HG03066 (cell line): ENCODE measurements at regions not wholly inside any gene's neighbourhood (a gene's known extent, or its start where the extent isn't known, plus 50 kb on each side); places are given as distances from the start of the nearest gene placed in this dataset.

Experiments
- ATAC-seq: cut with Tn5 transposase; IDR thresholded peaks from one replicate; pipeline ENCODE4 v1.9.1; 2021; ENCODE audit warnings: low read depth; ENCODE audit not compliant: unreplicated experiment

DNA sequence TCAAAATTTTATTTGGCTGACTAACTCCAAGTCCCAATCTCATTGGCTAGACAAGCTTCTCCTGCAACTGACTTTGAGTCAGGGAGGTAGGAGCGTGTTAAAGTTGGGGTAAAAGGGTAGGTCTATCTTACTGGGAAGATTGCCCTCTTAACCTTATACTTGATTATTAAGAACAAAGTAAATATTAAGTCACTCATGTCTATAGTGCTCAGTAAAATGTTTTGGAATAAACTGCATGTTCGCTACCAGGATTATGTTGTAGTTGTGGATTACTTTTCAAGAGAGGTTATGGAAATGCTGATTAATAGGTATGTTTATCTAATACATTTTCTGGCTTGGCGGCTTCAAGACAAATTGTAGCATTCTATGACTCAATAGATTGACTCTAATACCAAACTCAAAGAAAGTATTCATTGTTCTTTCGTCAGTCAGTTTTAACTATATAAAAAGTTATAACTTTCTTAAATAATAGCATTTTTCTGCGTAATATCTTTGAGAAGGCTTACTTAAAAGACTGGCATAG, 539.1 kb downstream of the PSAT1 start:
- no peak for ATAC-seq

DNA sequence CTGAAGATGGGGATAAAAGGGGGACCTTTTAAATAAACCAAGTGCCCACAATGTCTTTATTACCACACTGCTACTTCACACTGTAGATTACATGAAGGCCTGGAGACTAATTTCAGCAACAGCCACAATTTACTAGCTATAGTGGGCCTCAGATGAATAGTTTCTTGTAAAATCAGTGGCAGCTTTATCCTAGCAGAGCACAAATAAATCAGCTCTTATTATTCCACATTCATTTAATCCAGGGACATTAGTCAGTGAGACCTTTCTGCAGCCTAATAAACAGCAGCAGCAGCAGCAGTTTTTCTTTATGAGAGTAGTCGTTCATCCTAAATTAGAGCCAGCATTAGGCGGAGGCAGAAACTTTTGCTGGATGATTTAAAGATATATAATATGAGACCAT, 542.3 kb downstream of the PSAT1 start:
- ATAC-seq = no peak

DNA sequence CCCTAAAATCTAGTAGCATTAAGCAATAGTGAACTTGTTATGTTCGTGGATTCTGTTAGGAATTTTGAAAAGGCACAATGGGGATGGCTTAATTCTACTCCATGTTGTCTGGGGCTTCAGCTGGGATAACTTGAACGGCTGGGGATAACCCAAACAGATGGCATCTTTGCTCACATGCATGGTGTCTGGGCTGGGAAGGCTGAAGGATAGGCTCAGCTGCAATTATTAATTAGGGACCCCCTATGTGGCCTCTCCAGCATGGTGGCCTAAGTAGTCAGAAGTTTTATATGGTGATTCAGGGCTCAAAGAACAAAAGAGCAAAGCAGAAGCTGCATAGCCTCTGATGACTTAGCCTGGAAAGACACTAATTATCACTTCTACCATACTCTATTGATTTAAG, 551.1 kb downstream of the PSAT1 start:
- ATAC-seq = no peak

DNA sequence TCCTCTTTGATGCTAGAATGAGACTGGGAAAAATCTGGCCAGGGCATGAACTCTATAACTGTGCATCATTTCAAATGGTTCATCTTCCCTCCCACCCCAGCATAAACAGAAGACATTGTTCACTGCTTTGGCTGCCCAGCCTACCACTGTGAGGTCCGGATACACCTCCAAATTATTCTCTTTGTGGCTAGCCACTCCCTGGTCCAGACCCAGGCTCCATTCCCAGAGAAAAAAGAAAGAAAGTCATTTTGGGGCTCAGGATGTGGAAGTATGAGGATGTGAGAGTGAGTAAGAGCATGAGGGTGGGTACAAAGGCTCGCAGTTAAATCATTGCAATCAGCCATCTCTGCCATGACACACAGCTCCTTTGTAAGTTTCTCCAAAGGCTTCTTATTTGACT, 559.2 kb downstream of the PSAT1 start:
- ATAC-seq = no peak

DNA sequence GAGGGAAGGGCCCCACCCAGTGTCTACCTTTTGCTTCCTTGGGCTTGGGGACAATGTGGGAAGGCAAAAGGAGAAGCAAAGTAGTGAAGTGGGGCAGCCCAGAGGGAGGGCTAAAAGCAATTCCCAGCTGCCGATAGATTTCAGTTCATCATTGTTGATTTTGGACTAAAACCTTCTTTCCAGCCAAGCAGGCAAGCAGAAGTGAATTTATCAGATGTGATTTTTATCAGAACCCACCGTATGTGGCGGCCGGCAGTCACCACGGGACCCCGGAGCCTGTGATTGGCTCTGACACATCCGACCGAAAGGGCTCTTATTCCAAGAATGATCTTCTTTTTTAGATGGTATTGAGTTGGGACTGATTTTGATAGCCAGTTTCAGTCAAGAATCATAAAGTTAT, 559.9 kb downstream of the PSAT1 start:
- no peak for ATAC-seq

DNA sequence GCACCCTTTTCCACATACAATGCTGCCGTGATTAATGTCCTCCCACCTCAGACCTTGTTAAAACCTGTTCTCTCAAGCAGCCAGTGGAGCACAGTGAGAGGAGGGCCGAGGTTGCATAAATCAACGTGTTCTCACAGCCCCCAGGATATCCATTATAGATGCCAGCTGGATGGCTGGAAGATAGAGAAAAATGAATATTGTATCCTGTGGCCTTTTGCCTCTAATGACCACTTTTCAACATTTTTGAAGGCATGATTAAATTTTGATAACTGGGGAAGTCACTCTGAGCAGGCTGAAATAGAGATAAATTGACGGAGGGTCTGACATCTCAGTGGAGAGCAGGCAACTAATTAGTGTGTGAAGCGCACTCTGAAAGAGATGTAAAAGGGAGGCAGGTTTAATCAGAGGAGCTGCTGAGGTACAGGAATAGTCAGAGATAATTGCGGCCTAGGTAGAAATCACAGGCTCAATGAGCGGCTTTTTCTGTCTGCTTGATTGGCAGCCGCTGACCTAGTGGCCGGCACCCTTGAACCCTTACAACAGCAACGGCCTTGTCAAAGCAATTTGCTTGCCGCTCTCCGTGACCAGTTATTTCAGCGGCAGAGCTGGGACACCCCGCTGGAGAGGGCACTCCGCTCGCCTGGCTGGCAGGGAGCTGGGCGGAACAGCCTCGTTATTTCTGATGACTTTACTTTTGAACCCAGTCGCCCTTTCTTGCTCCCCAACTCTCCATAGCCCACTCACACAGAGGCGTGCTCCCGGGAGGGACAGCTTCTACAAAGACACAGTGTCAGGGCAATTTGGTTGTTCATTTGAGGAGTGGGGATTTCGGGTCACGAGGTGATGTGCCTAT, 560.7 kb downstream of the PSAT1 start:
- no peak for ATAC-seq

DNA sequence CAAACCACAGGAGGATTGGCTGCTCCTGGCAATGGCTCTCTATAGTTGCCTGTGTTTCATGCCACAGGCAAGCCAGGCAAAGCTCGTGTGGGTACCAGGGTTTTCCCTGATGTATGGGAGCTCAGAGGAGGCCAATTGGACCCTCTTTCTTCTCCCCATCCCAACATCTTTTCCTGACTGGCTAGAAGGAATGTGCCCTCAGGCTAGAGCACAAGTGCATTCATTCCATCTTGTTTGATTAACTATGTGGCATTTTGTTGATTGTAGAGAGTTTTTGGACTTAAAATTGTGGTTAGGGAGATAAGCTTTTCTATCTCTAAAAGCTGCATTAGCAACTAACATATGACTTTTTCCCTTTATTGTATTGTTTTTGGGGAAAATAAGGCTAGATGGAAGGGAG, 561.3 kb downstream of the PSAT1 start:
- ATAC-seq = no peak

DNA sequence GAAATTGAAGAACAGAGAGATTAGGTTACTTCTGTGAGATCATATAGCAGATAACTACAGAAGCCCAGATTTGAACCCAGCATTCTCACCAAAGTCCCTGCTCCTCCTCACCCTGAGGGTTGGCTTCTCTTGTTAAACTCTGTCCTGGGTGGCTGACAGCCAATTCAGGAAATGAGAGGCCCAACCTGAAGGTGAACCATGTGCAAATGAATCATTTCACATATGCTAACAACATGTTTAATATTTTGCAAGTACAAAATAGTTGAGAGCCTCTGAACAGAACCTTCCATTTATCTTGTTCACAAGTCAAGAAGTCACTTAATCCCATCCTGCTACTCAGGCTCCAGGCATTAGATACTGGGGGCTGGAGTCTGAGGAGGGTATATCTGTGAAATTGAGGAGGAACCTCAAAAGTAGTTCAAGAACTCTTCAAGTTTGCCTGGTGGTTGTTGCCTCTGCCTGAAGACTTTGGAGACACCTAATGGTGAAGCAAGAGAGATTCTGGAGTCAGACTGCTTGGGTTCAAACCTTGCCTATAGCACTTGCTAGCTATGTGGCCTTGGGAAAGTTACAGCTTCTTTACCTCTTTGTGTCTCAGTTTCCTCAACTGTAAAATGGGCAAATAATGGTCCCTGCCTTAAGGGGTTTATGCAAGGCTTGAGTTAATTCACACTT, 564.0 kb downstream of the PSAT1 start:
- ATAC-seq = no peak

DNA sequence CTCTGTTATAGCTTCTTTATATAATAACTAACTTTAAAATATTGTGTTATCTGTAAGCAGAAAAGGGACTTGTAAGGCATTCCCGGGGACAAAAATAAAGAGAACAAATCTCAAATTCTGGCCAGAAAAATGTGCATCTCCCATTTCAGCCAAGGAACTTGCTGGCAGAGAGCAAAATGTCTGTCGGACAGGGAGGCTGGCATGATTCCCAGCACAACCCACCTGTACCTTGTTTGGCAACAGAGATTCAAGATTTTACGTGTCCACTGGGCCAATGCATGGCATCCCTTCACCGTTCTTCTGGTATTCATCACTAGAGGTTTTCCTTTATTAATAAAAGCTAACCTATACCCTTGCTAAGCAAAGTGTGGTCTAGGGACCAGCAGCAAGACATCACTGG, 566.6 kb downstream of the PSAT1 start:
- no peak for ATAC-seq

DNA sequence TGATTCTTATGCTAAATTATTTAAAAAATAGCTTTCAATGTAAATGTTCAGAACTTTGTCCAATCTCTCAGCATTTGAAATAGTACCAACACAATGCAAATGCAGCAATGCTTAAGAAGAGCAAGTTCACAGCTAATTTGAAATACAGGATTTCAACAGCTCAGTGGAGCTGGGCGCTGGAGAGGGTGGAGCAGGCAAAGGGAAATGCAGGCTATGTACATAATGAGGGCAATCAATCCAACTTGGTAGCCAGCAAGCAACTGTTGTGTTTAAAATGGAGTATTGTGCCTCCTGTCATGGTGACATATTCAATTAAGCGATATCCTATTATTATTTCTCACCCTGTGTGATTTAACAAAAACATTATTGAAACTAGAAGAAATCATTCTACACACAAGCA, 568.8 kb downstream of the PSAT1 start:
- ATAC-seq = no peak

DNA sequence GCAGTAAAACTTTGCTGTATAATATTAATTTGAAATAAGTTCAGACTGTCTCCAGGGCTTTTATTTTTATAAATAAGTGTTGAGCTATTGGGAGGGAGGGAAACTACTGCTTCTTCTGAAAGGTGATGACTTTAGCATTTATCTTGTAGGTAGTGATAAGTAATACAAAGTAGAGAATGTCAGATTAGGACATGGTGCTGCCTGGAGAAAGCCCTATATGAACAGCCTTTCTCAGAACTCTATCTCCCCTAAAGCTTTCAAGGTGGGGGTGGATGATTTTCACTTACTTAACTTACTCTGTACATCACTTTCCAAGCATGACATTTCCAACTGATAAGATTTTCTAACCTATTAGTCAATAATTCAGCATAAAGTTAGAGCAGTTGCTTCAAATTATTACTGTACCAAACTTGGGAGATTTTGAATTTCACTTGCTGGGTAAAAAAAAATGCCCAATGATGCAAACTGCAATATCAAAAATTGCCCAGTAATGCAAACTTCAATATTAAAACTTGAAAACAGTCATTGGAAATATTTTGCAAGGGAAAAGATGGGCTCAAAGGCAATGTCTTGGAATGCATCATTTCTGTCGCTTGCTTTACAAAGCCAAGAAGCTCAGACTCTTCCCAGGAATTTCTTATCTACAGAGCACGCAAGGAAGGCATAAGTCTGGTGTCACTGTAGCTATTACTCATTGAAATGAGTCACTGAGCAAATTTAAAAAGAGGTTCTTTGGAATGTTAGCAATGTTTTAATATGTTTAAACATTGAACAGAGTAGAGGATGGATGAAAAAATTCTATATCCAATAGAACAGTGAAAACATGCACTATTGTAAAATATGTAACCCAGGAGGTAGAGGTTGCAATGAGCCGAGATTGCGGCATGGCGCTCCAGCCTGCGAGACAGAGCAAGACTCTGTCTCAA, 569.5 kb downstream of the PSAT1 start:
- ATAC-seq = no peak

DNA sequence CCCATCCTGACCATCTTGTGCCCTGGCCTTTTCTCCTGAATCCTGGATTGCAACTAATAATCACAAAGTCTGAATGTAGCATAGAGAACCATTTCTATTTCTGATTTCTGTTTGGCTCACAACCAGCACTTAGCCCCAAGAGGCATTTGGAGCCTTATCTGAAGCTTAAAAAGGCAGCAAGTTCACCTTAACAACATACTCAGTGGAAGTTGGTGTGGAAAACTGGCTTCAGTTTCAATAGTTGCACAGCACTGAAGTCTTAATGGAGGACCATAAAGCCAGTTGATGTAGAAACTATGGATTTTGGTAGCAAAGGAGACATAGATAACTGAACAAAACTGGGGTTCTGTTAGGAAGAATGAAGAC, 574.1 kb downstream of the PSAT1 start:
- ATAC-seq = no peak

DNA sequence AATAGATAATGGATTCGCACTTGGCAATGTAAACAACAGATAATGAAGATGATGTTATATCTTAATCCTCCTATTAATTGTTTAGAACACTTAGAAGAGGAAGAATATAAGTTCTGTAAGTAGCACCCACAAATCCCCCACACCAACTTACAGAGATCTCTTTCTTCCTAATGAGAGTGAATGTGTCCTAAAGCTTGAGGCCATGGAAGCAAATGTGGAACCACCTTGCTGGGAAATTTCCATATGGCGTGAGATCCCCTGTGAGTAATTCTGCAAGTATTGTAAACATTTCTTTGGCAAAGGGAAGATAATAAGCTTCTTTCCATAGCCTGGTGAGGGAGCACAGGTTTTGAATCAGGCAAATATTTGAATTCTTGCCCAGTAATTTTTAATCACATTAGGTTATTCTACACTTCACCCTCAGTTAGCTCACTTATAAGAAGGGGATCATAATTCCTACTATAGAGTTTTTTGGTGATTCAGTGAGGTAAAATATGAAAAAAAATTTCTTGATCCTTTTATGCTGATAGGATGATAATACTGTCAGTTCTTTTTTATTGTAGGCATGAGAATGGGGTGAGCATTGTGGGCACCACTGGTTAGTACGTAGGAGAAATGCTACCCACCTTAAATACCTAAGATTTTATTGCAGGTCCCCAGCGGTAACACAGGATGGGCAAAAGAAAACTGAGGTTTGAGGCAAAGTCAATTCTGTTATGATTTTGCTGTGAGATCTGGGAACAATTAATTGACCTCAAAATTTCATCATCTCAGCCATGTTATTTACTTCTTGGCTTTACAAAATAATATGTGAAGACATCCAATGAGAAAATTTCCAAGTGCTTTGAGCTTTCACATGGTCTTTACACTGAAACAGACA, 574.8 kb downstream of the PSAT1 start:
- ATAC-seq = no peak

DNA sequence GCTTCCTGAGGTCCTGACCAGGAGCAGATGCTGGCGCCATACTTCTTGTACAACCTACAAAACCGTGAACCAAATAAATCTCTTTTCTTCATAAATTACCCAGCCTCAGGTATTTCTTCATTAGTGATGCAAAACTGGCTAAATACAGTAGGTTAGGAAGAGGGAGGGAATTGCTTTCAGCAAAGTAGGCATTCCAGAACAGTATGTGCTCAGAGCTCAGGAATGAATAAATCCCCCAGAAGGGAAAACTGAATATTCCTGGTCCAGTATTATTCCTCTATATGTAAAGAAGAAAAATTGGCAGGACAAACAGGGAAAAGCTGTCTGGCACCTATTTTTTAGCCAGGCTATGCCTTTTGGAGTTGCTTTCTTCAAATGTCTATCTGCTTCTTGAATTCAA, 577.1 kb downstream of the PSAT1 start:
- ATAC-seq = no peak

DNA sequence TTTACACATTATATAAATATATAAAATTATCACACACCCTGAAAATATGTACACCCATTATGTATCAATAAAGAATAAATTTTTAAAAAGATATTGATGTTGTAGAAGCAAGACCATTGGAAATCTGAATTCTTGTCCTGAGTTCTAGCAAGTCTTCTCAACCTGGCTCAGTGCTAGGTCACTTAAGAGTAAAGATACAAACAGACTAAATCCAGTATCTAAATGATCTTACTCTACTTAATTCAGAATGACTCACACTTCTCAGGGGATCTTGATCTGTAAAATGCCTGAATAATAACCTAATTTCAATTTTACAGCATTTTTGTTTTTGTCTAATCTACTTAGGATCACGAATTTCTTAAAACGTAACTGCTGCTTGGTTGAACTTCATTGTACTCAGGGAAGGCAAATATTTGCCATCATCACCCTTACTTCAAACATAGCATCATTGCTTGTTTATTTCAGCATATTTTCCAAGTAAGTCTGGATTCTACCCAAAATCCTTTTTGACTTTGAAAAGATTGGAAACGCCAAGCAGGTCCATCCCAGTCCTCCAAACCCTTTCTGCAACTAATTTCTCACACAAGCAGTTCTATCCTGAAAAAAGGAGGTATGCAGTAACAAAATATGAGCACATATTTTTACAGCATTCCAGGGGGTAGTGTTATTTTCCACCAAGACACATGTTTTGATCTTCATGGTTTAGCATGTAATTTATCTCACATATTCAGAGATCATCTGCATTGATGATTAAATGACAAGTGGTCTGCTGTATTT, 582.6 kb downstream of the PSAT1 start:
- ATAC-seq = no peak

DNA sequence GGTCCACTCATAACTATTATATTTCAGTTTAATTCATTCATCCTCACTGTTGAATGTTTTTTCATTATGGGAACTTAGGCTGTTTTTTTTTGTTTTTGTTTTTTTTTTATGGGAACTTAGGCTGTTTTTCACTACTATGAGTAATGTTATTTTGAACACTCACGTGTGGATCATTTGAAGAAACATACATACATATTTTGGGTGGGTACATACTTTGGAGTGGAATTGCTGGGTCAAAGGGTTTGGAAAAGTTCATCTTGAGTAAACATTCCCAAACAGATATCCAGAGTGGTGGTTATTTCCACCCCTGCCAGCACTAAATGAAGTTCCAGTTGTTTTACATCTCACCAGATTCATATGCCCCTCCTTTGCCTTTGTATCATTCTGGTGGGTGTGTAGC, 584.4 kb downstream of the PSAT1 start:
- no peak for ATAC-seq

DNA sequence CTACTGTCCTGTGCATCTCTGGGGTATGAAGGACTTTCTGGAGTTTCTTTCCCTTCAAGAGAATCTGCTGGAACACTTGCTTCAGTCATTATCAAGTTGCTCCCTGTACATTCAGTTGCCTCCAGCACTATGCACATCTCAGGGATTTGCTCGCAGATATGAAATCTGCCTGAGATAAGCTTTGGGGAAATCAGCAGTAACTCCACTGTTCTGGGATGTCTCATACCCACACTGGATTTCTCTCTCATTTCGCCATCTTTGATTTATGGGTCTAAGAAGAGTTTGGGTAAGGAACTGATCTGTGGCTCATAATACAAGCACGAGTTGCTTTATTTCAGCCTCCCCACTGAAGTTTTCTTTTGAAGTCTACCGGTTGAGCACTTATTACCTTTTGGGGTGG, 585.6 kb downstream of the PSAT1 start:
- ATAC-seq = no peak

DNA sequence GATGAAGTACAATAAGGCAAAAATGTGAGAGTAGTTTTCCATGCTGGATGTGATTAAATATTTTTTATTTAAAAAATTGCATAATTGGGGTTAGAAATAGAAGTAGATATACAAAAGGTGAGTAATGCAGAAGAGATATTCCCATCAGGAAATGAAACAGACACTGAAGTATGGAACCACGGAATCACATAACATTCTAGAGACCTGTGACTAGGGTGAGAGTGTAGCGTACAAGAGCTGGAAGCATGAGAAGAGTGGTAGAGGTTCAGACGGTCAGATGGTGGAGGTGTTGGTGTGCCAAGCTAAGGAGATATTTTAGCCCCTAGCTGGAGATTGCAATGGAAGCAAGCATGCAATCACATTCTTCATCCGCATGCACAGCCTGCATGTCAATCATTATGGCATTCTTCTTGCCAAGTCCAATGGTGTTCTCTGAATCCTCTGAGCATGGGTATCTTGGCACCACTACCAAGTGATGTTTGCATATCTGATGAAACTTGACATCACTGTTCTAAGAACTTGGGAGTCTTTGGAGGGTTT, 587.8 kb downstream of the PSAT1 start:
- no peak for ATAC-seq

DNA sequence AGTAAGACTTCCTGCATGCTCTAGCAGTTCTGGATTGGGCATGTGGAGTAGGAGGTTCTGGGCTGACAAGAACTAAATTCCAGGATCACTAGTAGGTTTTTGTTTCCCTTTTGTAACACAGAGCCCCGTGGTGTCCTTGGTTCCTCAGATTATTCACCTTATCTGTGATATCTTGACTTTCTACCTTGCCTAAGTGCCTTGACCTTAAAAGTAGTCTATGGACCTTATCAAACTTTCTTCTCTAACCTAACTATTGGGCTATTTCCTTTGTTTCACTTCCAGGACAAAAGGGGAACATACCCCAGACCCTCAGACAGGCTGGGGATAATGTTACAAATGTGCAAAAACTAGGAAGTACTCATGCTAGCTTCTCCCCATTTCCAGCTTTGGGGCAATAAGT, 595.3 kb downstream of the PSAT1 start:
- no peak for ATAC-seq
